ENCODE measurements at regions not wholly inside any gene's neighbourhood (a gene's known extent, or its start where the extent isn't known, plus 50 kb on each side); places are given as distances from the start of the nearest gene placed in this dataset.

DNA sequence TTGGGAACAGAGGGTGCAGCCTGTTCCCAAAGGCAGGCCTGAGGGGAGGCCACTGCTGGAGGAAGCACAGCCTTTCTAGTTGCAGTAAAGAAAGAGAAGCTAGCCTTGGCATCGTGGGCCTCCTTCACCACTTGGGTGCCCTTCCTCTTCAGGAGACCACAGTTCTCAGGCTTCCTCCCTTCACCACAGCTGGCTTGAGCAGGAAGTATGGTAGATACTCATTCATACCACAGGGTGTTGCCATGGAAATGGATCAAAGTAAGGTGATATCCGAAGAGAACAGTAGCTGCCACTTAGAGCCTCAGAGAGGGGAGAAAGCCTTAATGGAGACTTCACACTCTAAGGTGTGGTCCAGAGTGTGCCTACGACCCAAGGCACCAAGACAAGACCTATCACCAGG, 120.4 kb upstream of the RIPOR2 start:
- TF ChIP-seq HDAC2 (CRISPR knock-in tag; IDR thresholded peaks at IDR 0.05): no peak
- H3K79me2 ChIP-seq (ENCODE audit: insufficient read depth, low read length): no peaks in the 10 kb centered on the region
- in situ Hi-C loops (cut with HindIII; ENCODE audit: extremely low pct_ligation_motif_present, low pct_unique_long_range_greater_than_20kb) (loop anchor here (25.0 kb wide), 1 partner anchor 469 kb away; no protein-coding TSS in a partner anchor), intact Hi-C loops (cut with micrococcal nuclease; ENCODE audit: unreplicated experiment) (no loop called here)
- H4K20me1 ChIP-seq (ENCODE audit: insufficient read depth, low read length): no peaks in the 10 kb centered on the region
- FAIRE-seq: no peak
- no peak overlapping the region for H3K9ac ChIP-seq (ENCODE audit: insufficient read depth, low read depth, low read length)
- no TSS peak for BruUV-seq (replicated peaks)
- H3K9me3 ChIP-seq (ENCODE audit: low read length): no peaks in the 10 kb centered on the region
- no peaks in the 10 kb centered on the region for H3K36me3 ChIP-seq (replicated peaks in 1 of 2; ENCODE audit: control insufficient read depth in 1 of 2, insufficient read depth in 2 of 2, low read length in 2 of 2)
- no peak overlapping the region for H3K27ac ChIP-seq (ENCODE audit: extremely low read length, insufficient read depth, low read length)
- H3K4me1 ChIP-seq (ENCODE audit: insufficient read depth, low read length): no peaks in the 10 kb centered on the region
- 20% methylated on average over 3 of the region's 3 CpGs for WGBS (ENCODE audit: low lambda C conversion rate)
- no peak for ATAC-seq
- no peak overlapping the region for H2AFZ ChIP-seq (ENCODE audit: low read length)
- no peak overlapping the region for H3K4me2 ChIP-seq (ENCODE audit: low read depth, low read length)
- DNase-seq (ENCODE audit: low spot score): no peak
- POLR2A ChIA-PET: no interaction called here
- CTCF ChIA-PET (ENCODE audit: low intra/inter-chr PET ratio, low total read pairs): no interaction called here
- no peak overlapping the region for H3K4me3 ChIP-seq (replicated peaks in 1 of 3; ENCODE audit: insufficient read depth in 1 of 3, low read depth in 2 of 3, low read length in 3 of 3)
- no peaks in the 10 kb centered on the region for H3K27me3 ChIP-seq (ENCODE audit: control insufficient read depth in 1 of 2, insufficient read depth in 2 of 2, low read length in 2 of 2)

DNA sequence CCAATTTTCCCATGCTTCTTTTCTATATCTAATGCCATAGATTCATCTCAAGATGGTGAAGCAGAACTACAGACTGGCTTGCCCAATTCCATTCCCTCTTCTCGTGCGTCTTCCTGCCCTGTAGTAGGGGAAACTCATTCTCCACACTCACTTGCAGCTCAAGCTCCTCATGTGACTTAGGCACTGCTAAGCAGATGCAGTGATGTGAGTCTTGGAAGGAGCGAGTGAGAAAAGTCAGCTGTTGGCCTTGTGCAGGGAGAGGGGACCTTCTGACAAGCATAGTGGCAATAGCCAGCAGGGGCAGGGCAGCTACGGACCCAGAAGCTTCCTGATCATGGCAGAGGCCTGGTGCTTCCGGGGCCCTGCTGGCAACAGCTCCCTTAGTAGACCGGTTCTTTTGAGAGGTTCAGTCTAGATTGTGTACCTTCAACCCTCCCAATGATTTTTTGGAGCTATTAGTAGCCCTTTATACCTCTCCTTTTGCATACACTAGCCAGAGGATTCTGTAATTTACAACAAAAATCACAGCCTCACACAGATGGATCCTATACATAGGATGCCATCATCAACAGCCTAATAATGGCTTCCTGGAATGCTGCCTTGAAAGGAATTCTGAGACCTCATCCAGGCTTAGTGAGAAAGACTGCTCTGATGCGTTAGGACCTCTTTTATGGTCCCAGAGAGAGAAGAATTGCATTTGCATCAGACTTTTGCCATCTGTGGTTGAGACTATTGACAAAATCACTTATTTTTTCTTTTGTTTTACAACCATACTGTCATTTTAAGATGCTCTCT, 121.5 kb upstream of the RIPOR2 start:
- Histone ChIP-seq H3K9me3 (ENCODE audit: low read length) (no peaks in the 10 kb centered on the region), H3K27ac (ENCODE audit: extremely low read length, insufficient read depth, low read length) (no peak overlapping the region), H3K27me3 (ENCODE audit: control insufficient read depth in 1 of 2, insufficient read depth in 2 of 2, low read length in 2 of 2) (no peaks in the 10 kb centered on the region), H3K79me2 (ENCODE audit: insufficient read depth, low read length) (no peaks in the 10 kb centered on the region), H4K20me1 (ENCODE audit: insufficient read depth, low read length) (no peaks in the 10 kb centered on the region), H2AFZ (ENCODE audit: low read length) (no peak overlapping the region), H3K4me3 (replicated peaks in 1 of 3; ENCODE audit: insufficient read depth in 1 of 3, low read depth in 2 of 3, low read length in 3 of 3) (no peak overlapping the region), H3K4me2 (ENCODE audit: low read depth, low read length) (no peak overlapping the region), H3K36me3 (replicated peaks in 1 of 2; ENCODE audit: control insufficient read depth in 1 of 2, insufficient read depth in 2 of 2, low read length in 2 of 2) (no peaks in the 10 kb centered on the region), H3K9ac (ENCODE audit: insufficient read depth, low read depth, low read length) (no peak overlapping the region), H3K4me1 (ENCODE audit: insufficient read depth, low read length) (no peaks in the 10 kb centered on the region)
- intact Hi-C loops (cut with micrococcal nuclease; ENCODE audit: unreplicated experiment) (no loop called here), in situ Hi-C loops (cut with HindIII; ENCODE audit: extremely low pct_ligation_motif_present, low pct_unique_long_range_greater_than_20kb) (loop anchor here (25.0 kb wide), 1 partner anchor 470 kb away; no protein-coding TSS in a partner anchor)
- CTCF ChIA-PET (ENCODE audit: low intra/inter-chr PET ratio, low total read pairs): no interaction called here
- 15% methylated on average over 7 of the region's 7 CpGs for WGBS (ENCODE audit: low lambda C conversion rate)
- no TSS peak for BruUV-seq (replicated peaks)
- no peak for TF ChIP-seq TBX3 (IDR thresholded peaks at IDR 0.05; ENCODE audit: borderline replicate concordance)
- no peak for TF ChIP-seq FIP1L1 (IDR thresholded peaks at IDR 0.05; ENCODE audit: borderline replicate concordance, insufficient read depth, low read depth, low read length)
- no peak for TF ChIP-seq ZNF720 (CRISPR knock-in tag; IDR thresholded peaks at IDR 0.05)
- no peak for TF ChIP-seq KDM1A (CRISPR knock-in tag; IDR thresholded peaks at IDR 0.05)
- no peak for TF ChIP-seq ZNF10 (CRISPR knock-in tag; IDR thresholded peaks at IDR 0.05; ENCODE audit: borderline replicate concordance, low read depth)
- TF ChIP-seq ZFP36L2 (CRISPR knock-in tag; IDR thresholded peaks at IDR 0.05): no peak
- no peak for TF ChIP-seq ZNF337 (CRISPR knock-in tag; IDR thresholded peaks at IDR 0.05; ENCODE audit: borderline replicate concordance, low read depth)
- no peak for TF ChIP-seq U2AF2 (IDR thresholded peaks at IDR 0.05; ENCODE audit: low read depth, low read length)
- no peak for TF ChIP-seq MAF1 (CRISPR knock-in tag; IDR thresholded peaks at IDR 0.05; ENCODE audit: borderline replicate concordance)
- no peak for TF ChIP-seq TCF7L2 (IDR thresholded peaks at IDR 0.05; ENCODE audit: low read depth, low read length)
- TF ChIP-seq, protein P1, sequence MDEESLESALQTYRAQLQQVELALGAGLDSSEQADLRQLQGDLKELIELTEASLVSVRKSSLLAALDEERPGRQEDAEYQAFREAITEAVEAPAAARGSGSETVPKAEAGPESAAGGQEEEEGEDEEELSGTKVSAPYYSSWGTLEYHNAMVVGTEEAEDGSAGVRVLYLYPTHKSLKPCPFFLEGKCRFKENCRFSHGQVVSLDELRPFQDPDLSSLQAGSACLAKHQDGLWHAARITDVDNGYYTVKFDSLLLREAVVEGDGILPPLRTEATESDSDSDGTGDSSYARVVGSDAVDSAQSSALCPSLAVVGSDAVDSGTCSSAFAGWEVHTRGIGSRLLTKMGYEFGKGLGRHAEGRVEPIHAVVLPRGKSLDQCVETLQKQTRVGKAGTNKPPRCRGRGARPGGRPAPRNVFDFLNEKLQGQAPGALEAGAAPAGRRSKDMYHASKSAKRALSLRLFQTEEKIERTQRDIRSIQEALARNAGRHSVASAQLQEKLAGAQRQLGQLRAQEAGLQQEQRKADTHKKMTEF (CRISPR knock-in tag; IDR thresholded peaks at IDR 0.05): no peak
- ATAC-seq (peak; percentile 50), DNase-seq (ENCODE audit: low spot score) (no peak), FAIRE-seq (no peak)
- POLR2A ChIA-PET: no interaction called here
